IPS-NIHi7 (cell line): ENCODE measurements at regions not wholly inside any gene's neighbourhood (a gene's known extent, or its start where the extent isn't known, plus 50 kb on each side); places are given as distances from the start of the nearest gene placed in this dataset.

Experiments
- DNase-seq: peaks from one replicate; pipeline ENCODE4 v3.0.0; 2012; ENCODE audit warnings: mixed read lengths; ENCODE audit errors: extremely low spot score

GRCh38 chr13:55437162-55437561 is 1703.6 kb upstream of the PRR20A start:
- DNase-seq: no peak

GRCh38 chr13:55439450-55439849 is 1701.3 kb upstream of the PRR20A start:
- DNase-seq: no peak

GRCh38 chr13:55440465-55441085 is 1700.1 kb upstream of the PRR20A start:
- DNase-seq: peak; percentile 8

- DNase-seq: no peak
Observed at GRCh38 chr13:55464222-55464621, 1676.5 kb upstream of the PRR20A start.

GRCh38 chr13:55467476-55467875 is 1673.2 kb upstream of the PRR20A start:
- no peak for DNase-seq

- DNase-seq: no peak
Observed at GRCh38 chr13:55483626-55484158, 1657.0 kb upstream of the PRR20A start.

- no peak for DNase-seq
Observed at GRCh38 chr13:55493297-55493696, 1647.4 kb upstream of the PRR20A start.

- no peak for DNase-seq
Observed at GRCh38 chr13:55497486-55497885, 1643.2 kb upstream of the PRR20A start.

GRCh38 chr13:55500694-55501093 is 1640.0 kb upstream of the PRR20A start:
- no peak for DNase-seq

- DNase-seq: no peak
Observed at GRCh38 chr13:55516610-55517009, 1624.1 kb upstream of the PRR20A start.

GRCh38 chr13:55517312-55517711 is 1623.4 kb upstream of the PRR20A start:
- peak; percentile 12 for DNase-seq

GRCh38 chr13:55528434-55528833 is 1612.3 kb upstream of the PRR20A start:
- no peak for DNase-seq

GRCh38 chr13:55534306-55534705 is 1606.4 kb upstream of the PRR20A start:
- no peak for DNase-seq

- no peak for DNase-seq
Observed at GRCh38 chr13:55538424-55538823, 1602.3 kb upstream of the PRR20A start.

- DNase-seq: no peak
Observed at GRCh38 chr13:55543053-55543452, 1597.7 kb upstream of the PRR20A start.

GRCh38 chr13:55550624-55551023 is 1590.1 kb upstream of the PRR20A start:
- no peak for DNase-seq

- no peak for DNase-seq
Observed at GRCh38 chr13:55553701-55554100, 1587.0 kb upstream of the PRR20A start.

GRCh38 chr13:55554741-55555140 is 1586.0 kb upstream of the PRR20A start:
- no peak for DNase-seq

GRCh38 chr13:55560331-55560730 is 1580.4 kb upstream of the PRR20A start:
- no peak for DNase-seq

- no peak for DNase-seq
Observed at GRCh38 chr13:55563267-55563666, 1577.5 kb upstream of the PRR20A start.

GRCh38 chr13:55566334-55566733 is 1574.4 kb upstream of the PRR20A start:
- DNase-seq: no peak

GRCh38 chr13:55566779-55567178 is 1573.9 kb upstream of the PRR20A start:
- no peak for DNase-seq

GRCh38 chr13:55567721-55568625 is 1572.7 kb upstream of the PRR20A start:
- DNase-seq: no peak
